Activated CD4-positive, alpha-beta memory T cell treated with anti-CD3 and anti-CD28 coated beads for 36 hours (primary cell): ENCODE measurements at regions not wholly inside any gene's neighbourhood (a gene's known extent, or its start where the extent isn't known, plus 50 kb on each side); places are given as distances from the start of the nearest gene placed in this dataset.
"Not testable (repeated sequence)": the region's sequence is repeated elsewhere in the genome, so short reads cannot be mapped to it uniquely, and the experiment has no call there.

ENCODE experiments used
- CTCF ChIA-PET: fragments of 350-600 bp; sonication (Branson Sonifier 250); formaldehyde crosslinking; loops from one replicate; lab custom pipeline; 2021; ENCODE audit warnings: antibody characterized with exemption, inconsistent platforms; lab: Charles Lee
- POLR2A ChIA-PET: fragments of 350-600 bp; sonication (Branson Sonifier 250); formaldehyde crosslinking; loops from one replicate; lab custom pipeline; 2021; ENCODE audit warnings: antibody characterized with exemption; lab: Charles Lee
- DNase-seq: peaks from one replicate; pipeline ENCODE4 v3.0.0-alpha.2; 2020
- H3K27ac Mint-ChIP-seq: one replicate; pipeline ENCODE4 v1.8.0; 2021; ENCODE audit warnings: mixed read lengths
- H3K27me3 Mint-ChIP-seq: one replicate; pipeline ENCODE4 v1.8.0; 2021; ENCODE audit warnings: mixed read lengths
- H3K36me3 Mint-ChIP-seq: one replicate; pipeline ENCODE4 v1.8.0; 2021; ENCODE audit warnings: mixed read lengths
- H3K4me1 Mint-ChIP-seq: one replicate; pipeline ENCODE4 v1.8.0; 2021; ENCODE audit warnings: low read depth, mixed read lengths
- H3K4me3 Mint-ChIP-seq: one replicate; pipeline ENCODE4 v1.8.0; 2021; ENCODE audit warnings: mild to moderate bottlenecking, mixed read lengths
- H3K9me3 Mint-ChIP-seq: one replicate; pipeline ENCODE4 v1.8.0; 2021; ENCODE audit warnings: mixed read lengths
- intact Hi-C: fragments of 100-400 bp; cut with micrococcal nuclease; formaldehyde crosslinking; loops from one replicate; pipeline ENCODE4 v1.15.1; 2023

DNA sequence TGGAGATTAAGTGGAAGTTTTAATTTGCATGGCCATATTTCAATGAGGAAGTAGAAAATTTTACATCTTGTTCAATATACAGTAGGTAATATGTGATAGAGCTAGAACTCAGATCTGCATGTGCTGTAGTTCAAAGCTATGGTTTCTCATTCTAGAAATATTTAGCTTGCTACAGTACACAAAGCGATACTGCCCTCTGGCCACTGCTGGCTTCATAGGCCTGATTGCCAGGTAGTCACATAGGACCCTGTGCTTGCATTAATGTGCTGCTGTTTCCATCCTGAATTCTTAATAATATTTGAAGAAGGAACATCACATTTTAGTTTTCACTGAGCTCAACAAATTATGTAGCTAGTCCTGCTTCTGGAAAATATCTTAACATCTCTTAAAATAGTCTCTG, 87.0 kb downstream of the PLSCR2 start:
- no peaks in the 10 kb centered on the region for H3K27me3 Mint-ChIP-seq
- no peaks in the 10 kb centered on the region for H3K9me3 Mint-ChIP-seq
- H3K36me3 Mint-ChIP-seq = no peaks in the 10 kb centered on the region
- H3K27ac Mint-ChIP-seq = no peak overlapping the region
- H3K4me3 Mint-ChIP-seq = no peak overlapping the region
- DNase-seq = no peak
- intact Hi-C loops = no loop called here
- no peaks in the 10 kb centered on the region for H3K4me1 Mint-ChIP-seq
- ChIA-PET CTCF (no interaction called here), POLR2A (no interaction called here)

- POLR2A ChIA-PET = no interaction called here
- no peaks in the 10 kb centered on the region for H3K36me3 Mint-ChIP-seq
- no peak for DNase-seq
Observed at GRCh38 chr3:146380046-146380445, 89.3 kb downstream of the PLSCR2 start.

GRCh38 chr3:146375219-146375618, 94.1 kb downstream of the PLSCR2 start:
- POLR2A ChIA-PET = no interaction called here
- Mint-ChIP-seq H3K9me3 (peaks cover 16% of the 10 kb centered on the region), H3K4me1 (no peaks in the 10 kb centered on the region), H3K4me3 (no peak overlapping the region), H3K27me3 (no peaks in the 10 kb centered on the region), H3K36me3 (no peaks in the 10 kb centered on the region), H3K27ac (no peak overlapping the region)
- intact Hi-C loops = no loop called here
- CTCF ChIA-PET = no interaction called here
- no peak for DNase-seq

More at GRCh38 chr3:146380046-146380445, 89.3 kb downstream of the PLSCR2 start:
- Mint-ChIP-seq H3K4me1 (no peaks in the 10 kb centered on the region), H3K27me3 (no peaks in the 10 kb centered on the region), H3K9me3 (no peaks in the 10 kb centered on the region), H3K27ac (no peak overlapping the region), H3K4me3 (no peak overlapping the region)
- CTCF ChIA-PET = no interaction called here
- intact Hi-C loops = no loop called here

GRCh38 chr3:146374146-146374545, 95.2 kb downstream of the PLSCR2 start:
- H3K27me3 Mint-ChIP-seq = no peaks in the 10 kb centered on the region
- DNase-seq = no peak
- H3K27ac Mint-ChIP-seq = no peak overlapping the region
- peaks cover 16% of the 10 kb centered on the region for H3K9me3 Mint-ChIP-seq
- no peak overlapping the region for H3K4me3 Mint-ChIP-seq
- no peaks in the 10 kb centered on the region for H3K36me3 Mint-ChIP-seq
- no peaks in the 10 kb centered on the region for H3K4me1 Mint-ChIP-seq
- POLR2A ChIA-PET = no interaction called here
- CTCF ChIA-PET = no interaction called here
- intact Hi-C loops = no loop called here

DNA sequence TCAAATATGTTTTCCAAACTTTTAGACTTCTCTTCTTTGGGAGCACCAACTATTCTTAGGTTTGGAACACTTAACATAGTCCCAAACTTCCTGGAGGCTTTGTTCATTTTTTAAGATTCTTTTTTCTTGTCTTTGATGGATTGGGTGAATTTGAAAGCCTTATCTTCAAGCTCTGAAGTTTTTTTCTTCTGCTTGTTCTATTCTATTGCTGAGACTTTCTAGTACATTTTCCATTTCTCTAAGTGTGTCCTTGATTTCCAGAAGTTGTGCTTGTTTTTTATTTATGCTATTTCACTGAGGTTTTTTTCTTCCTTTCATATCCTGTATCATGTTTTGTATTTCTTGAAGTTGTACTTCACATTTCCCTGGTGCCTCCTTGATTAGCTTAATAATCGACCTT, 97.5 kb downstream of the PLSCR2 start:
- ChIA-PET CTCF (no interaction called here), POLR2A (no interaction called here)
- no peaks in the 10 kb centered on the region for H3K27me3 Mint-ChIP-seq

DNA sequence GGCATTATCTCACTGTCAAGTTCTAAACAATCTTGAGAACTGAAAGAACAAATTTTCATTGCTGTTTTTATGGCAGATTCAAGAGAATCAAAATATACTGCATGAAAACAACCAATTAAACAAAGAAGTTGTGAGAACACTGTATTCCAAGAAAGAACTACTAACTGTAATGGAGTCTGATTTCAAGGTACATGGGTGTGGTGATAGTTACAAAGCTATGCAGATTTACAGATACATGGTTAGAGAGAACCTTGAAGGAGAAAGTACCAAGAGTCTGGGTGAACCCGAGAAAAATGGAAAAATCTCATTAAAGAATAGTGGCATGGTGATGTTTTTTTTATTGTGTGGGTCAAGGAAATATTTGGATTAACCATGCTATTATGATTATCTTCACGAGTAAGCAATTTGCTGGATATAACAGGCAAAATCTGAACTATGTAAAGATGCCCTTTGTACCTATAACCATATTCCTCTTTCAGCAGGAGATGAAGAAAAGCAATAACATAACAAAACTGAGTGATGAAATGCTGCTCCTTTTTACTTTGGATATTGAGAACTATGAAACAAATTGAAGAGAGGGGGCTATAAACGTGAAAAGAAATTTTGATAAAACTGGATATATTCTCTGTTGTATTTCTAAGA, 100.4 kb downstream of the PLSCR2 start:
- no peaks in the 10 kb centered on the region for H3K27me3 Mint-ChIP-seq
- H3K4me1 Mint-ChIP-seq = no peaks in the 10 kb centered on the region
- no peaks in the 10 kb centered on the region for H3K36me3 Mint-ChIP-seq
- H3K9me3 Mint-ChIP-seq = peaks cover 16% of the 10 kb centered on the region
- ChIA-PET CTCF (no interaction called here), POLR2A (no interaction called here)
- H3K4me3 Mint-ChIP-seq = no peak overlapping the region
- DNase-seq = no peak
- H3K27ac Mint-ChIP-seq = no peak overlapping the region
- intact Hi-C loops = no loop called here

More for the DNA sequence above, 97.5 kb downstream of the PLSCR2 start:
- H3K9me3 Mint-ChIP-seq = peaks cover 16% of the 10 kb centered on the region
- DNase-seq = no peak
- H3K4me1 Mint-ChIP-seq = no peaks in the 10 kb centered on the region
- no peak overlapping the region for H3K27ac Mint-ChIP-seq
- intact Hi-C loops = no loop called here
- H3K36me3 Mint-ChIP-seq = no peaks in the 10 kb centered on the region
- H3K4me3 Mint-ChIP-seq = no peak overlapping the region

DNA sequence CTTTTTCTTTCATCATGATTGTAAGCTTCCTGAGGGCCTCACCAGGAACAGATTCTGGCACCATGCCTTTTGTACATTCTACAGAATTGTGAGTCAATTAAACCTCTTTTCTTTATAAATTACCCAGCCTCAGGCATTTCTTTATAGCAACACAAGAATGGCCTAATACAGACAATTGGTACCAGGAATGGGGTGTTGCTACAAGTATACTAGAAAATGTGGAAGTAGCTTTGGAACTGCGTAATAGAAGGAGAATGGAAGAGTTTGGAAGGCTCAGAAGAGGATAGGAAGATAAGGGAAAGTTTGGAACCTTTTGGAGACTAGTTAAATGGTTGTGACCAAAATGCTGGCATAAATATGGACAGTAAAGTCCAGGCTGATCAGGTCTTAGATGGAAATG, 108.9 kb upstream of the PLSCR4 start:
- no peak for DNase-seq
- ChIA-PET POLR2A (no interaction called here), CTCF (no interaction called here)
- intact Hi-C loops = no loop called here
- Mint-ChIP-seq H3K9me3 (peaks cover 10% of the 10 kb centered on the region), H3K36me3 (no peaks in the 10 kb centered on the region), H3K4me1 (no peaks in the 10 kb centered on the region), H3K4me3 (no peak overlapping the region), H3K27me3 (no peaks in the 10 kb centered on the region), H3K27ac (no peak overlapping the region)

DNA sequence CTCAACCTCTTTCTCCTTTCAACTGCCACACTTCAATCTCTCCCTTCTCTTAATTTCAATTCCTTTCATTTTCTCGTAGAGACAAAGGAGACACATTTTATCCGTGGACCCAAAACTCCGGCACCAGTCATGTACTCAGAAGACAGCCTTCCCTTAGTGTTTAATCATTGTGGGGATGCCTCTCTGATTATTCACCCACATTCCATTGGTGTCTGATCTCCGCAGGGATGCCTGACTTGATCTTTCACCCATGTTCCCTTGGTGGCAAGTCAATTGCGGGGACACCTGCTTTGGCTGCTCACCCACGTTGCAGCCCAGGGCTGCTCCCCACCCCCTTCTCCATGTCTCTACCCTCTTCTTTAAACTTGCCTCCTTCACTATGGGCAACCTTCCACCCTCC, 103.5 kb upstream of the PLSCR4 start:
- H3K9me3 Mint-ChIP-seq, H3K4me1 Mint-ChIP-seq, H3K4me3 Mint-ChIP-seq, intact Hi-C loops, H3K27me3 Mint-ChIP-seq, CTCF ChIA-PET, DNase-seq, POLR2A ChIA-PET, H3K36me3 Mint-ChIP-seq, H3K27ac Mint-ChIP-seq: not testable (repeated sequence)

DNA sequence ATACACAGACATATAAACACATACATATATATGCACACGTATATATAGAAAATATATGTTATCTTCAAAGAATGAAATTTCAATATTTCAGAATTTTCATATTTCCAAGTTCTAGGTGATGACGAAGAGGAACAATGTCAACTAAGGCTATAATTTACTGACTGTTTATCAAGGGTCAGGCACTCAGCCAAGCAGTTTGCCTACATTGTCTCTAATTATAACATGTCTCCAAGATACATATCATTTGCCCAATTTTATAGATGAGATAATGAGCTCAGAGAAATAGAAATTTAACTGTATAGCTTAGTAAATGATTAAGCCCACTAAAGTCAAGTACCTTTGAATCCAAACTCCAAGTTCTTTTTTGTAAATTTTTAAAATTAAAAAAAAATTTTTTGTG, 99.9 kb upstream of the PLSCR4 start:
- no peak overlapping the region for H3K4me3 Mint-ChIP-seq
- no peak for DNase-seq
- POLR2A ChIA-PET = no interaction called here
- H3K36me3 Mint-ChIP-seq = no peaks in the 10 kb centered on the region
- H3K27me3 Mint-ChIP-seq = no peaks in the 10 kb centered on the region
- H3K4me1 Mint-ChIP-seq = no peaks in the 10 kb centered on the region
- intact Hi-C loops = no loop called here
- CTCF ChIA-PET = no interaction called here
- H3K9me3 Mint-ChIP-seq = no peaks in the 10 kb centered on the region
- no peak overlapping the region for H3K27ac Mint-ChIP-seq

- ChIA-PET CTCF (no interaction called here), POLR2A (no interaction called here)
- Mint-ChIP-seq H3K27ac (no peak overlapping the region), H3K36me3 (no peaks in the 10 kb centered on the region), H3K4me3 (no peak overlapping the region), H3K9me3 (no peaks in the 10 kb centered on the region), H3K27me3 (no peaks in the 10 kb centered on the region), H3K4me1 (no peaks in the 10 kb centered on the region)
- intact Hi-C loops = no loop called here
- DNase-seq = no peak
Observed at GRCh38 chr3:146345900-146346299, 95.0 kb upstream of the PLSCR4 start.

DNA sequence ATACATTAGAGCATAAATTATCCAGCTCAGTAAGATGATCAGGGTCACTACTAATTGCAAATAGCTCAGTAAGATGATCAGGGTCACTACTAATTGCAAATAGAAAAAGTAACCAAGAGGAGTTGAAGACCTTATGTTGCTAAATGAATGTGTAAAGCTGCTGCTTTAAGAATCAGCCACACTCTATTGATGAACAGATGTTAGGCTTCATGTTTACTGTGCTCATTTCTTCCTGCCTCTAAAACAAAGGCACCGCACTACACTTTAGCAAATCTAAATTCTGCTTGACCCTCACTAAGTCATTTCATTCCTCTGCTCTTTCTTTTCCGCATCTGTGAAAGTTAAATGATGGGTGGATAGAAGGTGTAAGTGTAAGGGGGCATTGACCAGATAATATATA, 92.6 kb upstream of the PLSCR4 start:
- no peak for DNase-seq
- no peaks in the 10 kb centered on the region for H3K27me3 Mint-ChIP-seq
- intact Hi-C loops = no loop called here
- H3K27ac Mint-ChIP-seq = no peak overlapping the region
- H3K4me1 Mint-ChIP-seq = no peaks in the 10 kb centered on the region
- no peaks in the 10 kb centered on the region for H3K9me3 Mint-ChIP-seq
- no peak overlapping the region for H3K4me3 Mint-ChIP-seq
- CTCF ChIA-PET = no interaction called here
- POLR2A ChIA-PET = no interaction called here
- H3K36me3 Mint-ChIP-seq = no peaks in the 10 kb centered on the region

GRCh38 chr3:146342989-146343388, 92.1 kb upstream of the PLSCR4 start:
- Mint-ChIP-seq H3K27me3 (no peaks in the 10 kb centered on the region), H3K27ac (no peak overlapping the region), H3K4me1 (no peaks in the 10 kb centered on the region), H3K36me3 (no peaks in the 10 kb centered on the region), H3K9me3 (no peaks in the 10 kb centered on the region), H3K4me3 (no peak overlapping the region)
- no peak for DNase-seq
- ChIA-PET CTCF (no interaction called here), POLR2A (no interaction called here)
- intact Hi-C loops = no loop called here

DNA sequence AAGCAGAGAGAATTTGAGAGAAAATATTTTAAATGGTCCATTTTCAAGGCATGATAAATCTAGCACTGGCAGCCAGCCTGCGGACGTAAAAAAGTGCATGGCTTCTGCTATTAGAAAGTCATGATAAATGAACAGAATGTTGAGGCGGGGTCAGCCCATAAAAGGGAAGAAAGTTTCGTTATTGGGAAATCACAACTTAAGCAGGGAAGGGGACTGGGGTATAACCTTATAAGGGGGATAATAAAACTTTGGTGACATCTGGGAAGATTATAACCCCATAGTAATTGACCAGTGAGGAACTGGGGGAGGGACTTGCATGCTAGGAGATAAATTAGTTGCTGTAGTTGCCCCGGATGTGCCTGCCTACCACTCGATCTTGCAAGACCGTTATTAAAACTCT, 88.4 kb upstream of the PLSCR4 start:
- no peak overlapping the region for H3K27ac Mint-ChIP-seq
- H3K4me3 Mint-ChIP-seq = no peak overlapping the region
- ChIA-PET CTCF (no interaction called here), POLR2A (no interaction called here)
- no peaks in the 10 kb centered on the region for H3K4me1 Mint-ChIP-seq
- no peaks in the 10 kb centered on the region for H3K36me3 Mint-ChIP-seq
- intact Hi-C loops = no loop called here
- no peak for DNase-seq
- no peaks in the 10 kb centered on the region for H3K9me3 Mint-ChIP-seq
- H3K27me3 Mint-ChIP-seq = no peaks in the 10 kb centered on the region
